H9 (cell line): ENCODE measurements at regions not wholly inside any gene's neighbourhood (a gene's known extent, or its start where the extent isn't known, plus 50 kb on each side); places are given as distances from the start of the nearest gene placed in this dataset.

ENCODE experiments used
- DNase-seq: peaks from one replicate; pipeline ENCODE4 v3.0.0-alpha.2; 2017
- H2AFZ ChIP-seq: one replicate; pipeline ENCODE4 v1.6.1; 2013; ENCODE audit warnings: mild to moderate bottlenecking, low read length, control low read depth, moderate library complexity
- H2AK5ac ChIP-seq: 2 replicates; pipeline ENCODE4 v1.6.1; 2013; ENCODE audit warnings: low read length, control low read depth, mixed read lengths; ENCODE audit not compliant: insufficient read length
- H2BK120ac ChIP-seq: one replicate; pipeline ENCODE4 v1.6.1; 2013; ENCODE audit warnings: low read depth, mild to moderate bottlenecking, low read length, control low read depth, inconsistent platforms; ENCODE audit not compliant: poor library complexity, severe bottlenecking
- H2BK12ac ChIP-seq: 2 replicates; pipeline ENCODE4 v1.6.1; 2013; ENCODE audit warnings: low read length, control low read depth, mixed read lengths, low read depth; ENCODE audit not compliant: insufficient read length
- H2BK15ac ChIP-seq: 2 replicates; pipeline ENCODE4 v1.6.1; 2013; ENCODE audit warnings: low read depth, low read length, control low read depth
- H2BK20ac ChIP-seq: one replicate; pipeline ENCODE4 v1.6.1; 2013; ENCODE audit warnings: low read depth, mild to moderate bottlenecking, low read length, control low read depth, inconsistent platforms; ENCODE audit not compliant: poor library complexity, severe bottlenecking
- H2BK5ac ChIP-seq: 2 replicates; pipeline ENCODE4 v1.6.1; 2013; ENCODE audit warnings: low read length, control low read depth, mixed read lengths; ENCODE audit not compliant: insufficient read length
- H3K14ac ChIP-seq: 2 replicates; pipeline ENCODE4 v1.6.1; 2013; ENCODE audit warnings: low read length, control low read depth; ENCODE audit not compliant: insufficient read depth
- H3K18ac ChIP-seq: 2 replicates; pipeline ENCODE4 v1.6.1; 2013; ENCODE audit warnings: low read depth, mild to moderate bottlenecking, mixed read lengths, low read length, control low read depth; ENCODE audit not compliant: insufficient read length
- H3K23ac ChIP-seq: 2 replicates; pipeline ENCODE4 v1.6.1; 2013; ENCODE audit warnings: low read length, control low read depth, mixed read lengths, low read depth; ENCODE audit not compliant: insufficient read length
- H3K23me2 ChIP-seq: 2 replicates; pipeline ENCODE4 v1.6.1; 2013; ENCODE audit warnings: low read depth, mild to moderate bottlenecking, mixed read lengths, low read length, control low read depth; ENCODE audit not compliant: insufficient read length, poor library complexity, severe bottlenecking
- H3K27ac ChIP-seq: 2 replicates; pipeline ENCODE4 v1.5.1; 2013; ENCODE audit warnings: low read length, control low read depth, mixed read lengths, low read depth; ENCODE audit not compliant: insufficient read length
- H3K27me3 ChIP-seq: 2 replicates; pipeline ENCODE4 v1.6.1; 2013; ENCODE audit warnings: low read length, control low read depth, inconsistent platforms; ENCODE audit not compliant: insufficient read depth
- H3K4ac ChIP-seq: 2 replicates; pipeline ENCODE4 v1.6.1; 2013; ENCODE audit warnings: low read depth, mild to moderate bottlenecking, control low read depth, inconsistent platforms, low read length, moderate library complexity
- H3K4me1 ChIP-seq: 2 replicates; pipeline ENCODE4 v1.6.1; 2013; ENCODE audit warnings: low read length, control low read depth, inconsistent platforms; ENCODE audit not compliant: insufficient read depth
- H3K4me2 ChIP-seq: 2 replicates; pipeline ENCODE4 v1.6.1; 2013; ENCODE audit warnings: low read length, control low read depth, mixed read lengths; ENCODE audit not compliant: insufficient read length, insufficient read depth
- H3K56ac ChIP-seq: 2 replicates; pipeline ENCODE4 v1.6.1; 2013; ENCODE audit warnings: low read depth, mild to moderate bottlenecking, mixed read lengths, low read length, control low read depth; ENCODE audit not compliant: insufficient read length
- H3K79me1 ChIP-seq: 2 replicates; pipeline ENCODE4 v1.6.1; 2013; ENCODE audit warnings: low read depth, mild to moderate bottlenecking, moderate library complexity, low read length, control low read depth, inconsistent platforms; ENCODE audit not compliant: insufficient read depth, poor library complexity, severe bottlenecking
- H3K79me2 ChIP-seq: 2 replicates; pipeline ENCODE4 v1.6.1; 2013; ENCODE audit warnings: low read length, control low read depth, inconsistent platforms; ENCODE audit not compliant: insufficient read depth
- H3K9ac ChIP-seq: 2 replicates; pipeline ENCODE4 v1.6.1; 2013; ENCODE audit warnings: low read length, control low read depth, mixed read lengths; ENCODE audit not compliant: insufficient read length; ENCODE audit errors: extremely low read depth
- H3K9me3 ChIP-seq: one replicate; pipeline ENCODE4 v1.6.1; 2013; ENCODE audit warnings: low read depth, low read length, inconsistent platforms; ENCODE audit not compliant: control insufficient read depth
- H3T11ph ChIP-seq: one replicate; pipeline ENCODE4 v1.6.1; 2013; ENCODE audit warnings: mild to moderate bottlenecking, low read length, control low read depth, inconsistent platforms
- H4K20me1 ChIP-seq: one replicate; pipeline ENCODE4 v1.6.1; 2013; ENCODE audit not compliant: control insufficient read depth, insufficient read length, insufficient read depth
- H4K5ac ChIP-seq: 2 replicates; pipeline ENCODE4 v1.6.1; 2013; ENCODE audit warnings: low read depth, mild to moderate bottlenecking, mixed read lengths, low read length, control low read depth; ENCODE audit not compliant: insufficient read length
- H4K8ac ChIP-seq: replicated peaks from 2 replicates; pipeline ENCODE4 v1.6.1; 2013; ENCODE audit warnings: low read length, control low read depth, mixed read lengths, low read depth; ENCODE audit not compliant: insufficient read length
- H4K91ac ChIP-seq: 2 replicates; pipeline ENCODE4 v1.6.1; 2013; ENCODE audit warnings: low read depth, mild to moderate bottlenecking, moderate library complexity, mixed read lengths, low read length, control low read depth; ENCODE audit not compliant: insufficient read length
- H3K27ac Mint-ChIP-seq, 3 experiments: 2 replicates in 2 of 3; 3 replicates in 1 of 3; pipeline ENCODE4 v1.8.0; 2020 to 2021; ENCODE audit warnings: mixed read lengths in 3 of 3, mild to moderate bottlenecking in 1 of 3, moderate library complexity in 1 of 3
- H3K27me3 Mint-ChIP-seq: 2 replicates; pipeline ENCODE4 v1.8.0; 2021; ENCODE audit warnings: low read depth, mild to moderate bottlenecking, moderate library complexity, mixed read lengths
- H3K36me3 Mint-ChIP-seq, 3 experiments: 2 replicates in 2 of 3; 3 replicates in 1 of 3; pipeline ENCODE4 v1.8.0; 2020 to 2021; ENCODE audit warnings: low read depth in 3 of 3, mixed read lengths in 3 of 3; ENCODE audit not compliant: insufficient read depth in 1 of 3
- H3K4me1 Mint-ChIP-seq, 2 experiments: 2 replicates each; pipeline ENCODE4 v1.8.0; 2020; ENCODE audit warnings: mixed read lengths in 2 of 2
- H3K4me3 Mint-ChIP-seq, 2 experiments: 2 replicates in 1 of 2; 3 replicates in 1 of 2; pipeline ENCODE4 v1.8.0; 2020 to 2021; ENCODE audit warnings: mild to moderate bottlenecking in 2 of 2, mixed read lengths in 2 of 2, moderate library complexity in 1 of 2
- H3K9me3 Mint-ChIP-seq, 2 experiments: 2 replicates in 1 of 2; 3 replicates in 1 of 2; pipeline ENCODE4 v1.8.0; 2020; ENCODE audit warnings: mild to moderate bottlenecking in 2 of 2, mixed read lengths in 2 of 2, moderate library complexity in 1 of 2
- WGBS: extraction: QIAGEN DNeasy Blood & Tissue Kit; methylation state at CpG from one replicate; pipeline ENCODE4 v1.1.7; 2013; ENCODE audit warnings: missing lambda C conversion rate, low lambda C conversion rate, mixed read lengths; ENCODE audit not compliant: insufficient read length; ENCODE audit errors: extremely low coverage; 5-methylcytosine and 5-hydroxymethylcytosine counted together
- TF ChIP-seq, protein P1 (sequence below): fragments of 200-600 bp; sonication (generic); conservative IDR thresholded peaks from 3 replicates; pipeline ENCODE4 v1.8.0; 2021; ENCODE audit warnings: antibody characterized with exemption, mild to moderate bottlenecking

DNA sequence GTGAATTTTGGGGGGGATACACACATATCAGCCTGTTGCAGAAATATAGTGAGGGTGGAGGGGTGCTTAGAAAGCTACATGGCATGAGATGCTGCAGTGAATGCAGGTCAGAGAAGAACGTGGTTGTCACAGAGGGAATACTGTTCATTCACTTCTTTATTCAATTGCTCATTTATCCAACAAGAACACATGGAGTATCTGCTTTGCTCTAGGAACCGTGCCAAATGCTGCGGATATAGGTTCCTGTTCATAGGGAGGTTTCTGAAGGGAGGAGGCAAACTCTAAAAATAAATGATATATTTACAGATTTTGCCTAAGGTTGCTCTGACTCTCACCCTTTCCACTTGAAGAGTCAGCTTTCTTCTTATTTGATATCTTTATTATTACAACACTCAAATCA lies 444.3 kb upstream of the CLINT1 start:
- H3K27me3 ChIP-seq: no peaks in the 10 kb centered on the region
- no peak overlapping the region for H3K23ac ChIP-seq
- H3K14ac ChIP-seq: no peak overlapping the region
- no peaks in the 10 kb centered on the region for H4K20me1 ChIP-seq
- no peak overlapping the region for H3K27ac Mint-ChIP-seq
- no peak for DNase-seq
- H2AK5ac ChIP-seq: no peak overlapping the region
- no peak overlapping the region for H2BK120ac ChIP-seq
- H3K36me3 Mint-ChIP-seq: no peaks in the 10 kb centered on the region
- no peak overlapping the region for H2BK5ac ChIP-seq
- H3K4ac ChIP-seq: no peak overlapping the region
- H4K91ac ChIP-seq: no peak overlapping the region
- H2BK20ac ChIP-seq: no peak overlapping the region
- no peak overlapping the region for H3K9ac ChIP-seq
- no peak overlapping the region for H3K4me2 ChIP-seq
- H2BK15ac ChIP-seq: no peak overlapping the region
- TF ChIP-seq, protein P1, sequence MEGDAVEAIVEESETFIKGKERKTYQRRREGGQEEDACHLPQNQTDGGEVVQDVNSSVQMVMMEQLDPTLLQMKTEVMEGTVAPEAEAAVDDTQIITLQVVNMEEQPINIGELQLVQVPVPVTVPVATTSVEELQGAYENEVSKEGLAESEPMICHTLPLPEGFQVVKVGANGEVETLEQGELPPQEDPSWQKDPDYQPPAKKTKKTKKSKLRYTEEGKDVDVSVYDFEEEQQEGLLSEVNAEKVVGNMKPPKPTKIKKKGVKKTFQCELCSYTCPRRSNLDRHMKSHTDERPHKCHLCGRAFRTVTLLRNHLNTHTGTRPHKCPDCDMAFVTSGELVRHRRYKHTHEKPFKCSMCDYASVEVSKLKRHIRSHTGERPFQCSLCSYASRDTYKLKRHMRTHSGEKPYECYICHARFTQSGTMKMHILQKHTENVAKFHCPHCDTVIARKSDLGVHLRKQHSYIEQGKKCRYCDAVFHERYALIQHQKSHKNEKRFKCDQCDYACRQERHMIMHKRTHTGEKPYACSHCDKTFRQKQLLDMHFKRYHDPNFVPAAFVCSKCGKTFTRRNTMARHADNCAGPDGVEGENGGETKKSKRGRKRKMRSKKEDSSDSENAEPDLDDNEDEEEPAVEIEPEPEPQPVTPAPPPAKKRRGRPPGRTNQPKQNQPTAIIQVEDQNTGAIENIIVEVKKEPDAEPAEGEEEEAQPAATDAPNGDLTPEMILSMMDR: no peak
- H2AFZ ChIP-seq: no peak overlapping the region
- no peak overlapping the region for H3K56ac ChIP-seq
- H3K18ac ChIP-seq: no peak overlapping the region
- no peak overlapping the region for H4K5ac ChIP-seq
- H3T11ph ChIP-seq: no peak overlapping the region
- H3K23me2 ChIP-seq: no peaks in the 10 kb centered on the region
- WGBS: no CpG with 5 or more reads among the region's 3 CpGs
- no peaks in the 10 kb centered on the region for H3K79me2 ChIP-seq
- no peaks in the 10 kb centered on the region for H3K27me3 Mint-ChIP-seq
- H3K4me3 Mint-ChIP-seq: no peak overlapping the region
- no peak overlapping the region for H2BK12ac ChIP-seq
- H3K4me1 Mint-ChIP-seq: peaks cover 5 to 6% of the 10 kb centered on the region in 2 experiments
- H3K79me1 ChIP-seq: no peaks in the 10 kb centered on the region
- no peaks in the 10 kb centered on the region for H3K9me3 ChIP-seq
- no peak overlapping the region for H3K27ac ChIP-seq
- no peaks in the 10 kb centered on the region for H3K9me3 Mint-ChIP-seq
- no peaks in the 10 kb centered on the region for H3K4me1 ChIP-seq
- no peak overlapping the region for H4K8ac ChIP-seq
